ENCODE measurements at regions not wholly inside any gene's neighbourhood (a gene's known extent, or its start where the extent isn't known, plus 50 kb on each side); places are given as distances from the start of the nearest gene placed in this dataset.
"Not testable (repeated sequence)": the region's sequence is repeated elsewhere in the genome, so short reads cannot be mapped to it uniquely, and the experiment has no call there.

DNA sequence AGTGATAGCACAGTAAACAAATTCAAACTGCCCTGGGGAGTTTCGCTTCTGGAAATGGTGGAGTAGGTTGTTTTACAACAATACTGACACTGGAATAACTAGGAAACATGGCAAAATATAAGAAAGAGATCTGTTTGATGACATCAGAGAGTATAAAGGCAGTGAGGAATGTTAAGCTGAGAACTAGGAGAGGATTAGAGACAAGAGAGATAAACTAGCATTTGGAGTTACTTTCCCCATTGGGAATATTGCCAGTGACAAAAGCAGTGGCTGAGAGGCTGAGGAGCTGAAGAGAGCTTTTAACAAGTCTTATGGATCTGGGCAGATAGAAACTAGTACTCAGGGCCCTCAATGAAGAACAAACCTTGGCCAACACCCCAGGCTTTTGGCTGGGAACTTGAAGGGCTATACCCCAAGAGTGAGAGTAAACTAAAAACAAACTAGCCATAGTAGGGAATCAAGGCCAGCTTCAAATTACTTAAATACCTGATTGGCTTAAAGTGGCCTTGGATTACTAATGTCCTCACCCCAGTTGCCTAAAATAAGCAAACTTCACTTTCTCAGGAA lies 280.4 kb downstream of the KLF13 start:
- no peak for FAIRE-seq

GRCh38 chr15:31607656-31608055 lies 281.0 kb downstream of the KLF13 start:
- no peak for FAIRE-seq

DNA sequence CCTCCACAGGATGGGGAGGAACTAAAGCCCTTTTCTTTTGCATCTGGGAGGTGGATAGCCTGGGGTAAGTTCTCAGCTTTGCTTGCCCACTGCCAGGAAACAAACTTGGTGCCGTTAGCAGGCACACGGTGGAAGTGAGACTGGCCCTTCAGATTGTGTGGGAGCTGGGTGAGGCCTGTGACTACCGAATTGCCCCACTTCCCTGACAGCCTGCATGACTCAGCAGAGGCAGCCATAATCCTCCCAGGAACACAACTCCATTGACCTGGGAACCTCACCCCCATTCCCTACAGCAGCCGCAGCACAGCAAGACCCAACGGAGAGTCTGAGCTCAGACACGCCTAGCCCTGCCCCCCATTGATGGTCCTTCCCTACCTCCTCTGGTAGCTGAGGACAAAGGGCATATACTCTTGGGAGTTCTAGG lies 282.6 kb downstream of the KLF13 start:
- no peak for FAIRE-seq

DNA sequence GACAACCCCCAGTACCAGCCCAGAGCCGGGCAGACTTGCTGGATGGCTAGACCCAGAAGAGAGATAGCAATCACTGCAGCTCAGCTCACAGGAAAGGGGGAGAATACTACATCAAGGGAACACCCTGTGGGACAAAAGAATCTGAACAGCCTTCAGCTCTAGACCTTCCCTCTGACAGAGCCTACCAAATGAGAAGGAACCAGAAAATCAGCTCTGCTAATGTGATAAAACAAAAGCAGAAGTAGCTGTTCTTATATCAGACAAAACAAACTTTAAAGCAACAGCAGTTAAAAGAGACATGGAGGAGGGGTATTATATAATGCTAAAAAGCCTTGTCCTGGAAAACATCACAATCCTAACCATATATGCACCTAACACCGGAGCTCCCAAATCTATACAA lies 283.3 kb downstream of the KLF13 start:
- FAIRE-seq: no peak

GRCh38 chr15:31615643-31616415 lies 289.2 kb downstream of the KLF13 start:
- no peak for FAIRE-seq

- not testable (repeated sequence) for FAIRE-seq
These were observed 296.7 kb downstream of the KLF13 start for GRCh38 chr15:31623297-31623696.

DNA sequence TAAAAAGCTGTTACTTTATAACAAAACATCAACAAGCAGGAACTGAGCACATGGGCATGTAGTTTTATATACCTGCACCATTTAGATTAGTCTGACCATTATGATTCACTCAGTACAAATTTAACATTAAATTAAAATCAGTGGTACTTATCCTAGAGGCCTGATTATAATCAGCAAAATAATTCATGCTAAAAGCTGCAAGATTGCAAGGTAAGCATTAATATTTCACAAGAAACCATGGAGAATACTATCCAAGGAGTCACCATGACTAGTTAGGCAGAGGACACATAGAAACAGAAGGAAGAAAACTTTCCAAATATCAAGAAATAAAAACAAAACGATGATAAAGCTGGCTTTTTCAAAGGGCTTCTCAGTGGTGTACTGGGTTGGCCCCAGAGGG lies 297.5 kb downstream of the KLF13 start:
- FAIRE-seq: not testable (repeated sequence)

- not testable (repeated sequence) for FAIRE-seq
These were observed 309.1 kb downstream of the KLF13 start for GRCh38 chr15:31635715-31636114.

GRCh38 chr15:31636911-31637310 lies 310.3 kb downstream of the KLF13 start:
- FAIRE-seq: not testable (repeated sequence)

DNA sequence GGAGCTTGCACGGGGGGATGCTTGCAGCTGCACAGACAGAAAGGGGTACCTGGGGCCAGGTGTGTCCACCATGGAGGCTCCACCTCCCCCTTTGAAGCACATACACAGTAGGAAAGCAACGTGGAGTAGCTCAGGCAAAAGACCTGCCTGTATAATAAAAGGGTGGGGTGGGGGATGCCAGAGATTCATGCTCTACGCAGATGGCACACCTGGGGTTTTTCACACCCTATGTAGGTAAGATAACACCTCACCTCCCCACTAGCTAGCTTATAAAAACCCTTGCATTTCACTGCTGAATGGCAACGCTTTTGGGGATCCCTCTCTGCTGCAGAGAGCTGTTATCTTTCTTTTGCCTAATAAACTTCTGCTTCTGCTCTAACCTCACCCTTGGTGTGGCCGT lies 317.3 kb downstream of the KLF13 start:
- not testable (repeated sequence) for FAIRE-seq

GRCh38 chr15:31644761-31645160 lies 318.1 kb downstream of the KLF13 start:
- FAIRE-seq: not testable (repeated sequence)

GRCh38 chr15:31647337-31647826 lies 320.7 kb downstream of the KLF13 start:
- not testable (repeated sequence) for FAIRE-seq

GRCh38 chr15:31649634-31650033 lies 323.0 kb downstream of the KLF13 start:
- FAIRE-seq: not testable (repeated sequence)

DNA sequence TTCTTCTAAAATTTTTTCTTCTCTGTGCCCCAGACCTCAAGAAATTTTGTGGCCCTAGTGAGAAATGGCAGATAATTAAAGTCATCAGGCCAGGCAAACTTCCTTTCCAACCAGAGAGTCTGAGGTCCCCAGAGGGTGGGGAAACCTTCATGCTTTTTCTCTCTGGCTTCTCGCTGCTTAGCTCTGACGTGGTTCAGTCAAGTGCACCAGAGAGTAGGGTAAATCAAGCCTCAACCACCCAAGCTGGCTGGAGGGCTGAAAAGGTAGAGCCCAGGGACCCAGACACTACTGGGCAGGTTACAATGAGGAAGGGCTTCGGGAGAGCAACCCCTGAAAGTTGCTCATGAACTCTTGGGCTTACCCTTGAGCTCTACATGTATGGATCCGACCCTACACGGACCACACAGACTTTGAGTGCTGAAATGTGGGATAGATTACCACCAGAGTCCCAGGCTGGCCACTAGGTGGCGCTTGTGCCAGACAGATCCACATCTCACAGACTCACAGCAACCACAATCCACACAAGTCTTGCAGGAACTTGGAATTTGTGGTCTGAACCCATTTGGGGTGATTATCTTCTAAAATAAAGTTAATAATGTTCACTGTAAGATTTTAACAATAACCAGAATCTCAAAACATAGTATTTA lies 323.5 kb downstream of the KLF13 start:
- FAIRE-seq: not testable (repeated sequence)

DNA sequence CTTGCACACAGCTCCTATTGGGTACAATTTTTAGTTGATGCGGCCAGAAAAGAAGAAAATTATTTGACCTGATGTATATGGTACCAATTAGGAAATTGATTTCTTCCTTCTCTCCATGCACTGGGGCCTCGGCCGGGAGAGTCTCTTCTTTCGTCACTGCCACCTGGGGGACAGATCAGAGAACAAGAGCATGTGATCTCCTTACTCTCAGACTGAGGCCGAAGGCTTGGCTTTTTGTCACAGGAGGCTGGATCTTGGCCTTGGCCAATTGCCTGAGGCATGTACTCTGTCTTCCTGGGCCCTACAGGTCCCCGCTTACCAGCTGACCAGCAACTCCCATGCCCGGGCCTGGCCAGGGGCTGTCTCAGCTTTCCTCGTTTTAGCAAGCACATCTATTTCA lies 330.3 kb downstream of the KLF13 start:
- not testable (repeated sequence) for FAIRE-seq

GRCh38 chr15:31660816-31661215 lies 334.2 kb downstream of the KLF13 start:
- FAIRE-seq: no peak

DNA sequence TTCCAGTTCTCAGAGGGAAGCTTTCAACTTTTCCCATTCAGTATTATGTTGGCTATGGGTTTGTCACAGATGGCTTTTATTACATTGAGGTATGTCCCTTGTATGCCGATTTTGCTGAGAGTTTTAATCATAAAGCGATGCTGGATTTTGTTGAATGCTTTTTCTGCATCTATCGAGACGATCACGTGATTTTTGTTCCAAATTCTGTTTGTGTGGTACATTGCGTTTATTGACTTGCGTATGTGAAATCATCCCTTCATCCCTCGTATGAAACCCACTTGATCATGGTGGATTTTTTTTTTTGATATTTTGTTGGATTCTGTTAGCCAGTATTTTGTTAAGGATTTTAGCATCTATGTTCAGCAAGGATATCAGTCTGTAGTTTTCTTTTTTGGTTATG lies 339.1 kb downstream of the KLF13 start:
- FAIRE-seq: not testable (repeated sequence)

DNA sequence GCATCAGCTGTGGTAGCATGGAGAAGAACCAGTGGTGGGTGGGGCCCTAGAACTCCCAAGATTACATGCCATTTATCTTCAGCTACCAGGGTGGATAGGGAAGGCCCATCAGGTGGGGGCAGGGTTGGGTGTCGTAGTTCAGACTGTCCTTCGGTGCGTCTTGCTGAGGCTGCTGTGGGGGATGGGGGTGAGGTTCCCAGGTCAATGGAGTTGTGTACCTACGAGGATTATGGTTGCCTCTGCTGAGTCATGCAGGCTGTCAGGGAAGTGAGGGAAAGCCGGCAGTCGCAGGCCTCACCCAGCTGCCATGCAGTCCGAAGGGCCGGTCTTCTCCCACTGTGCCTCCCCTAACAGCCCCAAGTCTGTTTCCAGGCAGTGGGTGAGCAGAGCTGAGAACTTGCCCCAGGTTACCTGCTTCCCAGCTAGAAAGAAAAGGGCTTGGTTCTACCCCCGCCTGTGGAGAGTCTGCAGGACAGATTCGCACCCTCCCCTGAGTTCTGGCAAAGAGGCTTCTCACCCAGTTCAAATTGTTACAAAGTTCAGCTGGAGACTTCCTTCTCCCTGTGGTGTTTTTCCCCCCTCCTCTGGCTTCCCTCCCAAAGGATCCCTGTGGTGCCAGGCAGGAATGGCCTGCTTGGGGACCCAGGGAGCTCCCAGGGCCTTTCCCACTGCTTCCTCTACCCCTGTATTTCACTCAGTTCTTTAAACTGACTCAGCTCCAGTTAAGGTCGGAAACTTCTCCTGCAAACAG lies 342.7 kb downstream of the KLF13 start:
- FAIRE-seq: not testable (repeated sequence)

DNA sequence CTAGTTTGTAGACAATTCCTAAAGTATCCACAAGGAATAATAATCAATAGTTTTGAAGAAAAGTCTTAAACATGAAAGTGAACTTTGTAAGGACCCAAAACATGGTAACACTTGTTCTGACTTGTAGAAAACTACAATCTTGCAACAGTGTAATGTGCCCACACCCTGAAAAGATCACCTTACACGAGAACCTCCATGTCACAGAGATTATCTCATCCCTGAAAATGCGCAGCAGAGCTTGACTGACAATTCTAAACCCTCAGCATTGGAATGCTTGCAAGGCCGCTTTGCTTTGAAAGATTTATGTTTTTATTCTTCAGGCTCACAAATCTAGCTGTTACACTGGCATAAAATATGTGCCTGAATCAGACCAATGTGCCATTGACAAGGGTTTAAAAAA lies 346.6 kb downstream of the KLF13 start:
- FAIRE-seq: not testable (repeated sequence)

GRCh38 chr15:31681529-31682259 lies 348.6 kb upstream of the CHRNA7 start:
- FAIRE-seq: not testable (repeated sequence)

DNA sequence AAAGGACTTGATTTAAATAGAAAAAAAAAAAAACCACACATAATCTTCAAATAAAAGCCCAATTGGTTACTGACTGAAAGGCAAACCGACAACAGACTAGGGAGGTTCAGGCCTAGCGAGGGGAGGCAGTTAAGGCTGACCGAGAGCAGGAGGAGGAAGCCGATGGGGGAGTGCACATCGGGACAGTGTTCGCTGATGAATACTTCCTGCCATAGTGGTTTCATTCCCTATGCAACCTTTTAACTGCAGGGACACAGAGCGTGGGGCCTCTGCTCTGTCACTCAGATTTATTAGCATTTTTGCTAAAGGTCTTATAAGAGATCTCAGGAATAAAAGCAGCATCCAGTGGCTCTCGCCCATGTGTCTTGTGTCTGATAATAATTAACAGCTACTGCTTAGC lies 343.2 kb upstream of the CHRNA7 start:
- FAIRE-seq: not testable (repeated sequence)

GRCh38 chr15:31696509-31696908 lies 333.8 kb upstream of the CHRNA7 start:
- not testable (repeated sequence) for FAIRE-seq
